Esophagus muscularis mucosa (tissue), 4 donors: ENCODE measurements at regions not wholly inside any gene's neighbourhood (a gene's known extent, or its start where the extent isn't known, plus 50 kb on each side); places are given as distances from the start of the nearest gene placed in this dataset.

ENCODE experiments used
- CTCF ChIP-seq, 3 experiments: fragments of 200-600 bp in 2 of 3; fragments of 450-650 bp in 1 of 3; sonication (generic) in 2 of 3; IDR thresholded peaks; one replicate each; pipeline ENCODE4 v1.5.1; 2017 to 2019; ENCODE audit warnings: antibody characterized with exemption in 3 of 3, mild to moderate bottlenecking in 2 of 3, moderate library complexity in 1 of 3
- EP300 ChIP-seq: sonication (generic); formaldehyde crosslinking; IDR thresholded peaks from one replicate; pipeline ENCODE4 v1.6.1; 2017; ENCODE audit warnings: antibody characterized with exemption
- POLR2A ChIP-seq: fragments of 450-650 bp; IDR thresholded peaks from one replicate; pipeline ENCODE4 v1.6.1; 2017; ENCODE audit warnings: antibody characterized with exemption, moderate library complexity, mild to moderate bottlenecking, low read depth
- POLR2AphosphoS5 ChIP-seq, 2 donors: sonication (generic); formaldehyde crosslinking; IDR thresholded peaks; one replicate each; pipeline ENCODE4 v1.6.1; 2017; ENCODE audit warnings: antibody characterized with exemption in 2 of 2

- TF ChIP-seq CTCF (IDR thresholded peaks at IDR 0.05): no peak
- TF ChIP-seq POLR2A: no peak
- no peak for TF ChIP-seq POLR2AphosphoS5 (IDR thresholded peaks at IDR 0.05)
- TF ChIP-seq EP300: no peak
These were observed 401.3 kb downstream of the ENC1 start for GRCh38 chr5:74239261-74239660.
